Neural progenitor cell (in vitro differentiated cells): ENCODE measurements at regions not wholly inside any gene's neighbourhood (a gene's known extent, or its start where the extent isn't known, plus 50 kb on each side); places are given as distances from the start of the nearest gene placed in this dataset.

Experiments used
- EZH2 ChIP-seq: fragments of 200-600 bp; sonication (generic); IDR thresholded peaks from 2 replicates; pipeline ENCODE4 v1.6.1; 2017; ENCODE audit warnings: antibody characterized with exemption, mild to moderate bottlenecking, moderate library complexity
- EZH2phosphoT487 ChIP-seq: fragments of 200-600 bp; sonication (generic); IDR thresholded peaks from 2 replicates; pipeline ENCODE4 v1.6.1; 2017; ENCODE audit warnings: antibody characterized with exemption
- TF ChIP-seq, protein P1 (sequence below): fragments of 200-600 bp; sonication (generic); IDR thresholded peaks from 2 replicates; pipeline ENCODE4 v1.5.1; 2017; ENCODE audit warnings: antibody characterized with exemption, mild to moderate bottlenecking

DNA sequence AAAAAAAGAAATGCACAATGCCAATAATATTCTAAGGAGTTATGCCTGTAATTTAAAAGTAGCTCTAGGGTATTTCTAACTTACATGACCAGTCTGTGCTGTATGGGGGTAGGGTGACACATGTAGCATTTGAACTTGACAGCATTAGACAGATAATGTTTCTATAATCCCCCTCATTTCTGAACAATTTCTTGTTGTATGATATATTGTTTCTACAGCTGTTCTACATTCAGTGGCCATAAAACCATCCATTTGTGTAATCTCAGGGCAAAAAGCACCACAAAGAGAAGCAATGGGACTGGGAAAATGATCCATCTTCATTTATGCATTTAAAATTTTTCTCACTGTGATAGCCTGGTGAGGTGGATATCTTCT, 767.8 kb downstream of the TFAP2A start:
- TF ChIP-seq, protein P1, sequence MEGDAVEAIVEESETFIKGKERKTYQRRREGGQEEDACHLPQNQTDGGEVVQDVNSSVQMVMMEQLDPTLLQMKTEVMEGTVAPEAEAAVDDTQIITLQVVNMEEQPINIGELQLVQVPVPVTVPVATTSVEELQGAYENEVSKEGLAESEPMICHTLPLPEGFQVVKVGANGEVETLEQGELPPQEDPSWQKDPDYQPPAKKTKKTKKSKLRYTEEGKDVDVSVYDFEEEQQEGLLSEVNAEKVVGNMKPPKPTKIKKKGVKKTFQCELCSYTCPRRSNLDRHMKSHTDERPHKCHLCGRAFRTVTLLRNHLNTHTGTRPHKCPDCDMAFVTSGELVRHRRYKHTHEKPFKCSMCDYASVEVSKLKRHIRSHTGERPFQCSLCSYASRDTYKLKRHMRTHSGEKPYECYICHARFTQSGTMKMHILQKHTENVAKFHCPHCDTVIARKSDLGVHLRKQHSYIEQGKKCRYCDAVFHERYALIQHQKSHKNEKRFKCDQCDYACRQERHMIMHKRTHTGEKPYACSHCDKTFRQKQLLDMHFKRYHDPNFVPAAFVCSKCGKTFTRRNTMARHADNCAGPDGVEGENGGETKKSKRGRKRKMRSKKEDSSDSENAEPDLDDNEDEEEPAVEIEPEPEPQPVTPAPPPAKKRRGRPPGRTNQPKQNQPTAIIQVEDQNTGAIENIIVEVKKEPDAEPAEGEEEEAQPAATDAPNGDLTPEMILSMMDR, result no peak
- TF ChIP-seq EZH2 (no peak), EZH2phosphoT487 (no peak)
